ENCODE measurements at regions not wholly inside any gene's neighbourhood (a gene's known extent, or its start where the extent isn't known, plus 50 kb on each side); places are given as distances from the start of the nearest gene placed in this dataset.

- DNase-seq (ENCODE audit: low read depth), result no peak
Observed at GRCh38 chr1:59144959-59145358, 151.9 kb upstream of the FGGY start.

DNA sequence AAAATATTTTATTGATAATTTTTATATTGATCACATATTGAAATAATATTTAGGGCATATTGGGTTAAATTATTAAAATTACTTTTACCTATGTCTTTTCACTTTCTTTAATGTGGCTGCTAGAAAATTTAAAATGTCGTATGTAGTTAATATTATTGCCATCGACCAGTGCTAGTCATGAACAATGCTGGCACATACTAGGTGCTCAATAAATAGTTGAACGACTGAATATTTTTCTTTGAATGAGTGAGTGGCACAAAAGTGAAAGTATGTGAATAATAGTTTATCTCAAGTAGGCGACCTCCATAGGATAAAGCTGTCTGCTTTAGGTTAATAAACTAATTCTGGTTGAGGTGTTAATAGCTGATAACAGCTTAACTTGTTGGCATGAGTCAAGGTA, 150.8 kb upstream of the FGGY start:
- no peak for DNase-seq (ENCODE audit: low read depth)

DNA sequence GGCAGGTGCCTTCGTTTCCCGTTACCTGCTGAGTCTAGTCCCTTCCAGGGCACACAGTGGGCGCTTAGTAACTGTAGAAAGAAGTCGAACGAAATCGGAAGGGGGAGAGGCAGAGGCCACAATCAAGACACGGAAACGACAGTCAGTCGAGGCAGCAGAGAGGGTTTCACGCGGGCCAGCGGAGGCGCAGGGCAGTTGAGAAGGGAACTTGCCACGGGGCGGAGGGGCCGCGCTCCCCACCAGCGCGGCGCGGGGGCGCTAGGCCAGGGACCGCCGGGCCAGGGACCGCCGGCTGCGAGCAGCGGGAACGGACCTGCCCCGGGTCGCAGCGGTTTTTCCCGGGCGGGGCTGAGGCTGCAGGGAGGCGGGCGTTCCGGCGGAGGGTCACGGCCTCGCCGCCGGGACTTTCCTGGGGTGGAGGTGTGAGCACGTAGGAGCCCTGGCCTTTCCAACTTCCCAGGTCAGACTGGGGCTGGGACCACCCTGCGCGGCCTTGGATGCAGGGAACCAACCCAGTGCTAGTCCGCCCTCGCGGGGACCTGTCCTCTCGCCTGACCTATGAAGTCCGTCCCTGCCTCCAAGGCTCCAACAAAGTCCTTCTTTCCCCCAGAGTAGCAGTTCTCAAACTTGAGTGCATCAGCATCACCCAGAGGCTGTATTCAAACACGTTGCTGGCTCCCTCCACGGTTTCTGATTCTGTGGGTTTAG, 150.1 kb upstream of the FGGY start:
- peak; percentile 79 for DNase-seq (ENCODE audit: low read depth)

DNA sequence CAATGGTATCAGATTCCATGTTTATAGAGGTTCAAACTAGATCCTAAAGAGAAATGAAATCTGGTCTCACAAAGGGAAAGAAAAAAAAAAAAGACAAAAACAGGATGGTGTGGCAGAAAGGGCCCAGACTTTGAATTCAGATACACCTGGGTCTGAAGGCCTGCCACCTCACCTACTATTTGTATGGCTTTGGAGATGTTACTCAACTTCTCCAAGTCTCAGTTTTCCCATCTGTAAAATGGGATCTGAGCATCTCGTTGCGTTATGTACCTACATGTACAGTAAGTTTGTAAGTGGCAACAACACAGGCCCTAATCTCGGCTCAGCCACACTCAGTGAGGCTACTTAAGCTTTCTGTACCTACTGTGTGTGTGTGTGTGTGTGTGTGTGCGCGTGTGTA, 147.5 kb upstream of the FGGY start:
- DNase-seq (ENCODE audit: low read depth), result no peak

DNA sequence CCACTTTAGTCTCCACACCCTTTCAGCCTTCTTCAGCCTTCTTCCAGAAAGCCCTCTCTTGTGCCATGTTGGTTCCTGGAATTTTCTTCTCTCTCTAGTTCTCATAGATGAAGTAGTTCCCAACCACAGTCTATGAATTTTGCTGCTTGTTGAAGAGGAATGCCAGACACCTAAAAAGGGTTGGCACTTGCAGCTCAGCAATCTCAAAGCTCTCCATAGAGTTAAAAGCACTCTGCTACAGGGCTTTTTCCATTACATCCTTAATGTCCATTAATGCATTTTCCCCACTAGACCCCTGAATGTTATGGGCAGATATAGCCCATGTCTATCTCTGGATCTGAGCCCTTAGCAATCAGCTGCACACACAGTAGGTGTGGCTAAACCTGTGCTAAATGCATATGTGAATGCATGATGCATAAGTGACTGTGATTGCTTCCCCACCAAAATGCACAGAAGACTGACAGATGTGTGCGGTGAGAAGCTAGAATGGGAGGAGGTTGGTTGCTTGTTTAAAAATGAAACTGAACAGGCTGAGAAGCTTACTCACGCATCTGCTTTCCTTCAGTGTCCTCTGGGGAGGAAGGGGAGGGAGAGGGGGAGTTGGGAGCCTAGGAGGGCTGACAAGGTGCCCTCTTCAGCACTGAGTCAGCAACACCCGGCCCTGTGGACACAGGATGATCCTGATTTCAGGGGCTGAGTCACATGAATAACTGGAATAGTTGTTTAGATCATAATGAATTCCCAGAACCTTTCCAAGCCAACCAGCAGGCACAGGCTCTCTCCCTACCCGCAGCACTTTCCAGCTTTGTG, 146.1 kb upstream of the FGGY start:
- peak; percentile 100 for DNase-seq (ENCODE audit: low read depth)

- DNase-seq (ENCODE audit: low read depth), result no peak
Observed at GRCh38 chr1:59151387-59151761, 145.5 kb upstream of the FGGY start.

GRCh38 chr1:59151860-59152259, 145.0 kb upstream of the FGGY start:
- DNase-seq (ENCODE audit: low read depth), result no peak

- no peak for DNase-seq (ENCODE audit: low read depth)
Observed at GRCh38 chr1:59152511-59152910, 144.4 kb upstream of the FGGY start.

- DNase-seq (ENCODE audit: low read depth), result no peak
Observed at GRCh38 chr1:59154401-59154800, 142.5 kb upstream of the FGGY start.

DNA sequence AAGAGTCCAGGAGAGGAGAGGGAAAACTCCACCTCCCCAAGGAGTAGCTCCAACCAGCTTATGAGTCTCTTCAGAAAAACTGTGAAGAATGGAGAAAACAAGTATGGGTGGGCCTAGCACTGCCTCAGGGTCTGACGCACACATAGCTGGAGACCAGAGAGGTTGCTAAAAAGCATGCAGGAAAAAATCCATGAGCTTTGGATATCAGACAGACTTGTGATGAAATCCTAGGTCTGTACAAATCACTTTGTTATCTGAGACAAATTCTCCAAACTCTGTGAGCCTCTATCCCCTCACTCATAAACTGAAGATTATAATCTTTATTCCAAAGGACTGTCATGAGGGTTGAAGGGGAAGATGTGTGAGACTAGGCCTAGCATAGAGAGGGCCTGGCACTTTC, 141.5 kb upstream of the FGGY start:
- no peak for DNase-seq (ENCODE audit: low read depth)

DNA sequence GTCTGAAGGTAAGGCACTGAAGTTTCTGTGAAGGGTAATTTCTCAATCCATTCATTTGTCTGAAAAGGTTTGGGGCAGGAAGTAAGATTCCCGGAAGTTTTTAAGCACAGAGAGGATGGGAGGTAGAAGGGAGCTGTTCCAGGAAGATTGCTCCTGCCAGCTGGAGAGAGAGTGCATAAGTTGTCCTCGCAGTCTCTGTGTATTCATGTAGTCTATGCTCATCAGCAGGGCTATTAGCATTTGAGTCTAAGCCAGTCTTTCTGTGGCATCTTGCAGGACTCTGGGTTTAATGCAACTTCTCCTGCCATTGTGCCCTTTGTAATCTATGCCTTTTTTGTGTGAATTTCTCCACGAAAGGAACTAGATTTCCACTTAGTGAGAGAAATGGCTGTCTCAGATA, 140.8 kb upstream of the FGGY start:
- peak; percentile 38 for DNase-seq (ENCODE audit: low read depth)

GRCh38 chr1:59156526-59157199, 140.2 kb upstream of the FGGY start:
- peak; percentile 86 for DNase-seq (ENCODE audit: low read depth)

GRCh38 chr1:59158321-59158720, 138.6 kb upstream of the FGGY start:
- DNase-seq (ENCODE audit: low read depth), result no peak

DNA sequence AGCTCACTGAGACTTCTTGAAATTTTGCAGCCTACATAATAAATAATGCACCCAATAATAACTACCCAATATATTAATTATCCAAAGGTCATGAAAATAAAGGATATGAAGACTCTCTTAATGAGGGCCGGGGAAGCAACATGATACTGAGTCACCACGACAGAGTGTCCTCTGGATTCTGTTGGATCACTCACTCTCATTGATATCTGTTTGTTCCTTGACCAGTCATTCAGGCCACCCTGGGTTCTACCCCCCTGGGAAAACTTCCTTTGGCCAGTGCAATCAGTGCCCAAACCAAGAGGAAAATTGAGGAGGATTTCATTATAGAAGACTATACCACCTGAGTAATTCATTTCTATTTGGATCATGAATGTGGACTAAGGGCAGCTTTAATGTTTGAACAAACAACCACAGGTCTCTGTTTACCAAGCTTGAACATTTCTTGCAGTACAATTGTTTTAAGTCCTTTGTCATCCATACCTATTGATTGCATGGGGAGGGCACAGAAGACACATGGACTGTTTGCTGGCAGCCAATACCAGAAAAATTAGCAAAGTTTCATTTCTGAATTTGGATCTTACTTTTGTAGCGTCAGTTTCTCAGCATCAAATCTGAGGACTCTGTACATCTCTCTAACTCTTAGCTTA, 137.2 kb upstream of the FGGY start:
- no peak for DNase-seq (ENCODE audit: low read depth)

DNA sequence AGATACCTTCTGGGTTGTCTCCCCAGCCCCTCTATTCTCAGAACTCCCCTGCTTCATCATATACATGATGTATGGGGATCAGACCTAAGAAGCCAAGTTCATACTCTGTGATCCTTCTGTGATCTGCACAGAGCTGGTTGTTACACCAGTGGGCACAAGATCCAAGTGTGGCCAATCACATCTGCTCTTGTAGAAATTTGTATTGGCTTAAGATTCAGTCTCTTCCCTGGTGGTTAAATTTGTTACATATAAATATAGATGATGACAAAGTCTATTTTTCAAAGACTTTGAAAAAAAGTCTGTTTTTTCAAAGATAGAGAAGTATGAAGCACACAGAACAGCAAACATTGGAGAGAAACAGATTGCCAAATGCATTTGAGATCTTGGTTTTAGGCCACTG, 135.8 kb upstream of the FGGY start:
- no peak for DNase-seq (ENCODE audit: low read depth)

DNA sequence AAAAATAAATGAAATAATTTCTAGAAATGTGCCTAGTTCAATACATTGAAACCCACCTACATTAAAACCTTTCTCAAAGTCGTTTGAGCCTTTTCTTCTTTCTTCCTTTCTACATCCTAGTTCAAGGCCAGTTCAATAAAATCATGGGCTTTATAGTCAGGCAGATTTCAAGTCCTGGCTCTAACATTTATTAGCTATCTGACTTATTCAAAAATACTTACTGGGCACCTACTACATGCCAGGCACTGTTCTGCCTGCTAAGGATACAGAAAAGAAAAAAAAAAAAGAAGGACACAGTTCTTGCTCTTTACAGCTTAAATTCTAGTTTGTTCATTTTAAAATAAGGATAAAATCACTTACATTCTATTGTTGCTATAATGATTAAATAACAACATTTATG, 134.2 kb upstream of the FGGY start:
- peak; percentile 49 for DNase-seq (ENCODE audit: low read depth)

- DNase-seq (ENCODE audit: low read depth), result peak; percentile 95
Observed at GRCh38 chr1:59163268-59164092, 133.4 kb upstream of the FGGY start.

DNA sequence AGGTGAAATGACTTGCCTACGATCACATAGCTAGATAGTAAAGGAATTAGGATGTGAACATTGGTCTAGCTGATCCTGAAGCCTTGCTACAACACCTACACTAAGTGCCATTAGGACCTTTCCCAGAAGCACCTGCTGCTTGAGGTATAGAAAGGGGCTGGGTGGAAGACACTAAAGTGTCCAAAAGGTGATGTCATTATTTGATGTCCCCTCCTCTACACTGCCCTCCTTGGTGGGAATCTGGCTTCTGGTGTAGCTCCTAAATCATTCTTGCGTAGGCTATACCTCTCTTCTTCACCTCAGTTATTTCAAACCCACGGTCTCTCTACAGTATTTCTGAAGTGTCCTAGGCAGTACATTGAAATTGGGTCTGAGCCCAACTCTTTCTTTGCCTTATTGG, 132.5 kb upstream of the FGGY start:
- DNase-seq (ENCODE audit: low read depth), result no peak

GRCh38 chr1:59165353-59165752, 131.5 kb upstream of the FGGY start:
- peak; percentile 36 for DNase-seq (ENCODE audit: low read depth)

DNA sequence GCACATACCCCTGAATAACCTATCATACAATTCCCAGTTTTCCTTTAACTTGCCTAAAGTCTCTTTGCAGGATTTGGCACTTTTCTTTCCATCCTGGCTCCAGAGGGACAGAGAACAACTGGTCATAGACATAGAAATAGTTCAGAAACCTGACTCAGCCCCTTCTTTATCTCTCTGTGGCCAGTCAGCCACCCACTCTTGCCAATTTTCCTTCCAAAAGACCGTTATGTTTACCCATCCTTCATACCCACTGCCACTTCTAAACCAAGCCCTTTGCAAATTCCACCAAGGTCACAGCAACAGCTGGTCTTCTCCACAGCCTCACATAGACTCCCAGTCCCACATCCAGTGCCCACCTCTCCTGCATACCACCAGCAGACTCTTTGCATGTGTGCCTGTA, 127.2 kb upstream of the FGGY start:
- DNase-seq (ENCODE audit: low read depth), result peak; percentile 49

GRCh38 chr1:59170659-59171058, 126.2 kb upstream of the FGGY start:
- DNase-seq (ENCODE audit: low read depth), result no peak

DNA sequence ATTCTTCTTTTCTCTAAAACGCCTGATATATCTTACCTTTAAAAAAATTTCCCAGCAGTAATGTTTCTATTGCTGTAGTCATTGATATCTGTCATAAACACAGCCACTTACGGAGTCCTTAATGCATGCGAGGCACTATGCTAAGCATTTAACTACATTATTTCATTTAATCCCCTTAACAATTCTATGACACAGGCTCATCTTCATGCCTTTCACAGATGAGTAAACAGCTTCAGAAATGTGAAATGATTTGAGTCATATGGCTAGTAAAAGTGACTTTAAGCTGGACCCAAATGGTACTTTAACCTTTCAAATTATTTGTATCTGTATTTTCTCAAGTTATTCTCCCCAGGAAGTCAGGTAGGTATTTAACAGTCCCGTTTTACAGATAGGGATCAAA, 125.1 kb upstream of the FGGY start:
- DNase-seq (ENCODE audit: low read depth), result no peak
